Pancreas (tissue), 10 donors: ENCODE measurements at regions not wholly inside any gene's neighbourhood (a gene's known extent, or its start where the extent isn't known, plus 50 kb on each side); places are given as distances from the start of the nearest gene placed in this dataset.

Experiments
- ATAC-seq, 4 donors: fragments of 200-7000 bp; cut with Tn5 transposase; one replicate each; pipeline versions ENCODE4 v1.8.0 to v1.9.1; 2020; ENCODE audit warnings: mild to moderate bottlenecking in 4 of 4, moderate library complexity in 4 of 4
- DNase-seq, 6 donors: peaks; one replicate each; pipeline ENCODE4 v3.0.0-alpha.2; 2020
- FAIRE-seq: peaks from 2 replicates; lab custom pipeline; 2012; peaks lifted over from hg19 to GRCh38; lab: Jason Lieb, UNC
- H3K27ac ChIP-seq, 4 donors: fragments of 200-600 bp; sonication (generic); 1 replicate in 3 of 4; 2 replicates in 1 of 4; pipeline versions ENCODE4 v1.5.0 to v1.8.0; 2020
- H3K27me3 ChIP-seq, 4 donors: fragments of 200-600 bp; one replicate each; pipeline ENCODE4 v1.8.0; 2021
- H3K36me3 ChIP-seq, 3 donors: fragments of 200-600 bp; sonication (generic) in 1 of 3; one replicate each; pipeline versions ENCODE4 v1.5.0 to v1.8.0; 2020 to 2021
- H3K4me1 ChIP-seq, 3 donors: fragments of 200-600 bp; one replicate each; pipeline ENCODE4 v1.8.0; 2021
- H3K4me3 ChIP-seq, 4 donors: fragments of 200-600 bp; sonication (generic) in 2 of 4; one replicate each; pipeline versions ENCODE4 v1.5.0 to v1.8.0; 2020 to 2021
- H3K9me3 ChIP-seq, 4 donors: fragments of 200-600 bp; one replicate each; pipeline ENCODE4 v1.8.0; 2021
- CTCF ChIP-seq, 4 donors: fragments of 200-600 bp; sonication (generic) in 3 of 4; IDR thresholded peaks; one replicate each; pipeline versions ENCODE4 v1.5.0 to v1.8.0; 2021; ENCODE audit warnings: antibody characterized with exemption in 4 of 4
- WGBS, 2 donors: extraction: QIAGEN DNeasy Blood & Tissue Kit; methylation state at CpG; one replicate each; pipeline ENCODE4 v1.1.7; 2013; 5-methylcytosine and 5-hydroxymethylcytosine counted together
- intact Hi-C, 3 donors: fragments of 100-400 bp; cut with DNase I; formaldehyde crosslinking; loops; one replicate each; pipeline versions ENCODE4 v1.11.1 to v1.14.2; 2022
- donor health status: healthy with polysubstance abuse.
- donor health status: DM: no; HTN: no; CAD: no; lungs with moderate emphysema.
- donor health status: DM: no; HTN: no; CAD: no.
- donor health status: control.
- donor health status: control.
- donor health status: Bipolar disorder and iron deficiency.
- donor health status: DM: yes; HTN: yes; CAD: no.
- donor health status: DM: no; HTN: no; CAD: no.
- donor health status: DM: no; HTN: no; CAD: no.
- donor health status: DM: yes; HTN: yes; CAD: no.

DNA sequence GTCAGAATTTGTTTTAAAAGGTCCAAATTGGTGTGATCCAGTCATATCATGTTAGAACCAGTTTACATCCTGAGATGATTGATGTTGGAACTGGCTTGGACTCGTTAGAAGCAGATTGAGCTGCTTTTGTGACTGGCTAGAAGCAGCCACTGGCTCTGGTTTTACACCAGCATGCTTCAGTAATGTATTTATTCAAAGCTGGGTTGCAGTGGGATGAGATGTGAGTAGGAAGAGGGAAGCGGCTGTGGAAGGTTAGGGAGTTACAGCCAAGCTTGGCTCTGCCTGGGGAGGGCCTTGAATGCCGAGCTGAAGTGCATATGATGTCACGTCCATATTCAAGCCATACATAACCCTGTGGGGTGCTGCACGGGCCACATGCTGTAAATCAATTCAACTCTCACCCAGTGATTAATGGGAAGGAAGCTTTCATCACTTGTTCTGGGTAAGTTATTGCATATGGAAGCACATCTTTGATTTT, 104.0 kb upstream of the SMAD3 start:
- no peak overlapping the region for H3K4me3 ChIP-seq
- DNase-seq = no peak
- TF ChIP-seq CTCF (IDR thresholded peaks at IDR 0.05) = no peak
- H3K27ac ChIP-seq = no peak overlapping the region
- no peak for ATAC-seq
- no peaks in the 10 kb centered on the region for H3K36me3 ChIP-seq
- 74 to 81% methylated on average over 5 of the region's 5 CpGs for WGBS, 2 donors
- no peaks in the 10 kb centered on the region for H3K27me3 ChIP-seq
- FAIRE-seq = no peak
- no peaks in the 10 kb centered on the region for H3K4me1 ChIP-seq
- H3K9me3 ChIP-seq = no peaks in the 10 kb centered on the region
- intact Hi-C loops = no loop called here

- Histone ChIP-seq H3K4me1 (no peaks in the 10 kb centered on the region), H3K4me3 (no peak overlapping the region), H3K36me3 (no peaks in the 10 kb centered on the region), H3K27ac (no peak overlapping the region), H3K9me3 (no peaks in the 10 kb centered on the region), H3K27me3 (no peaks in the 10 kb centered on the region)
- no peak for DNase-seq
- intact Hi-C loops = no loop called here
- WGBS, 2 donors = 96 to 97% methylated on average over 10 of the region's 10 CpGs
- FAIRE-seq = no peak
- ATAC-seq = no peak
- TF ChIP-seq CTCF (IDR thresholded peaks at IDR 0.05) = no peak
Observed at GRCh38 chr15:66961901-66962300, 103.5 kb upstream of the SMAD3 start.

DNA sequence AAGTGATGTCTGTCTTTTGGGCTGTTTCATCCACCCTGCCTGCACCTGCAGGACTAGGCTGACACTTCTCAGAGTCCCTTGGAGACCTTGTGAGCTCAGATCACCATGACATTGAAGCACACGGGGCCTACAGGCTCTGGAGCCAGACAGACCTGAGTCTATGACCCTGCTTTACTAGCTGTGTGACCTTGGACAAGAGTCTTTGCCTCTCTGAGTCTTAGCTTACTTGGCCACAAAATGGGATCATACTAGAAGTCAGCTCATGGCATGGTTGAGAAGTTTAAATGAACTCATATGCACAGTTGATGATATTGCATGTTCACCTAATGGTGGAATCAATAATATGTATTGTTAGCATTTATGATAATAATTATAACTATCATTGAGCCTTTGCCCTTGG, 102.9 kb upstream of the SMAD3 start:
- Histone ChIP-seq H3K36me3 (no peaks in the 10 kb centered on the region), H3K9me3 (no peaks in the 10 kb centered on the region), H3K4me1 (no peaks in the 10 kb centered on the region), H3K27me3 (no peaks in the 10 kb centered on the region), H3K27ac (no peak overlapping the region), H3K4me3 (no peak overlapping the region)
- DNase-seq = no peak
- no peak for ATAC-seq
- WGBS, 2 donors = 69 to 84% methylated on average over 1 of the region's 1 CpG
- no peak for FAIRE-seq
- intact Hi-C loops = no loop called here
- TF ChIP-seq CTCF (IDR thresholded peaks at IDR 0.05) = no peak

DNA sequence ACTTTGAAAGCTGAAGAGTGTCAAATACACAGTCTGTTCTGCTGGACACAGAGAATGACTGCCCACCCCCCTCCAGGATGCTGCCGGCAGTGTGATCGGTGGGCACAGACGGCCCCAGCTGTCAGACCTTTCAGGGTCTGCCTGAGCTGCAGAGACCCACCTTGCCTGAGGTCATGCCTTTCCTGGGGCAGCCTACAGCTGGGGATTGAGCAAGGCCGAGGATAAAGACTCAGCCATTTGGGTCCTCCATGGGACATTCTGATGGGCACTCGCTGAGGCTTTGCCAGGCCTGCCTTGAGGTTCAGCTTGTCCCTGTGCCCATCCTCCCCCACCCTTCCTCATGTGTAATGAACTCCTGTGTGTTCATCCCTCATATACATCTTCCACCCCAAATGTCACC, 102.3 kb upstream of the SMAD3 start:
- no peaks in the 10 kb centered on the region for H3K4me1 ChIP-seq
- intact Hi-C loops = no loop called here
- no peaks in the 10 kb centered on the region for H3K9me3 ChIP-seq
- no peak for ATAC-seq
- TF ChIP-seq CTCF (IDR thresholded peaks at IDR 0.05) = no peak
- H3K27ac ChIP-seq = no peak overlapping the region
- no peak overlapping the region for H3K4me3 ChIP-seq
- FAIRE-seq = no peak
- no peak for DNase-seq
- H3K36me3 ChIP-seq = no peaks in the 10 kb centered on the region
- WGBS, 2 donors = 90 to 96% methylated on average over 5 of the region's 5 CpGs
- H3K27me3 ChIP-seq = no peaks in the 10 kb centered on the region

DNA sequence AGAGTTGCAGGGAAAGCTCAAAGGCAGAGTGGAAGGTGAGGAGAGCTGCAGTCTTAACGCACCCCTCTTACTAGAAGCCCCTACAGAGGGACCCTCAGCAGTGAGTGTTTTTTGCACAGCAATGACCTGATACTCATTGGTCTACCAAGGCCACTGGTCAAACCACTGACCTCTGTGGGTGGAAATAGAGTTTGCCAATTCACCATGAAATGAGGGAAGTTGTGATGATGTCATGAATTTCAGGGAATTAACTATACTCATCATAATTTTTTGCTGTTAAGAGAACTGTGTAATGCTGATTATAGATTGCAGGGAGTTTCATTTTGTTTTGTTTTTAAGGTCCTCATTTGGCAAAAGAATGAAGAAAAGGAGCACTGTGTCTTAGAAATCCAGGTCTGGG, 101.7 kb upstream of the SMAD3 start:
- FAIRE-seq = no peak
- intact Hi-C loops = no loop called here

More for the DNA sequence above, 101.7 kb upstream of the SMAD3 start:
- Histone ChIP-seq H3K27ac (no peak overlapping the region), H3K27me3 (no peaks in the 10 kb centered on the region), H3K36me3 (no peaks in the 10 kb centered on the region), H3K4me3 (no peak overlapping the region), H3K9me3 (no peaks in the 10 kb centered on the region), H3K4me1 (no peaks in the 10 kb centered on the region)
- DNase-seq (no peak), ATAC-seq (peak in 1 of 4 donors; percentile 33)
- TF ChIP-seq CTCF (IDR thresholded peaks at IDR 0.05) = no peak
- 92 to 94% methylated on average over 1 of the region's 1 CpG for WGBS, 2 donors
